WI38 (cell line): ENCODE measurements at regions not wholly inside any gene's neighbourhood (a gene's known extent, or its start where the extent isn't known, plus 50 kb on each side); places are given as distances from the start of the nearest gene placed in this dataset.

Experiments
- H3K4me3 ChIP-seq: 2 replicates; pipeline ENCODE4 v1.5.1; 2011; ENCODE audit warnings: low read depth, mild to moderate bottlenecking, control low read depth, low read length
- TF ChIP-seq, protein P1 (sequence below): IDR thresholded peaks from 2 replicates; pipeline ENCODE4 v1.5.1; 2012; ENCODE audit warnings: low read depth, mild to moderate bottlenecking, control low read depth, low read length

DNA sequence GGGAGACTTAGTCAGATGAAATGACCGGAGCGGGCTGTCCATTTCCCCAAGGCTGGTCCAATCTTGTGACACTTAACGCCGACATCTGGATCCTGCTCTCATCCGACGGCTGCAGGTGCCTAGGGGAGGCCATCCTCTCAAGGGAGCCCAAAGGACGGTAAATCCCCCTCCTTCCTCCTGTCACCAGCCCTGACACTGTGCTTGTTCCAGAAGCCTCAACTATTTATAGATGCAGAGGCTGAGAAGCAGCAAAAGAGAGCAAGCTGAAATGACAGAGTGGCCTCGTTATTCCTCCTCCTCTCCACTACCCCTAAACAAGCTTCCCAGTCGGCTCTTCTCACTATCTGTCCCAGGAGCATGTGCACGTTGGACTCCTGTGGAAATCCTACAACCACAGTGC, 533.7 kb downstream of the LIG4 start:
- no peak overlapping the region for H3K4me3 ChIP-seq
- TF ChIP-seq, protein P1, sequence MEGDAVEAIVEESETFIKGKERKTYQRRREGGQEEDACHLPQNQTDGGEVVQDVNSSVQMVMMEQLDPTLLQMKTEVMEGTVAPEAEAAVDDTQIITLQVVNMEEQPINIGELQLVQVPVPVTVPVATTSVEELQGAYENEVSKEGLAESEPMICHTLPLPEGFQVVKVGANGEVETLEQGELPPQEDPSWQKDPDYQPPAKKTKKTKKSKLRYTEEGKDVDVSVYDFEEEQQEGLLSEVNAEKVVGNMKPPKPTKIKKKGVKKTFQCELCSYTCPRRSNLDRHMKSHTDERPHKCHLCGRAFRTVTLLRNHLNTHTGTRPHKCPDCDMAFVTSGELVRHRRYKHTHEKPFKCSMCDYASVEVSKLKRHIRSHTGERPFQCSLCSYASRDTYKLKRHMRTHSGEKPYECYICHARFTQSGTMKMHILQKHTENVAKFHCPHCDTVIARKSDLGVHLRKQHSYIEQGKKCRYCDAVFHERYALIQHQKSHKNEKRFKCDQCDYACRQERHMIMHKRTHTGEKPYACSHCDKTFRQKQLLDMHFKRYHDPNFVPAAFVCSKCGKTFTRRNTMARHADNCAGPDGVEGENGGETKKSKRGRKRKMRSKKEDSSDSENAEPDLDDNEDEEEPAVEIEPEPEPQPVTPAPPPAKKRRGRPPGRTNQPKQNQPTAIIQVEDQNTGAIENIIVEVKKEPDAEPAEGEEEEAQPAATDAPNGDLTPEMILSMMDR: no peak

DNA sequence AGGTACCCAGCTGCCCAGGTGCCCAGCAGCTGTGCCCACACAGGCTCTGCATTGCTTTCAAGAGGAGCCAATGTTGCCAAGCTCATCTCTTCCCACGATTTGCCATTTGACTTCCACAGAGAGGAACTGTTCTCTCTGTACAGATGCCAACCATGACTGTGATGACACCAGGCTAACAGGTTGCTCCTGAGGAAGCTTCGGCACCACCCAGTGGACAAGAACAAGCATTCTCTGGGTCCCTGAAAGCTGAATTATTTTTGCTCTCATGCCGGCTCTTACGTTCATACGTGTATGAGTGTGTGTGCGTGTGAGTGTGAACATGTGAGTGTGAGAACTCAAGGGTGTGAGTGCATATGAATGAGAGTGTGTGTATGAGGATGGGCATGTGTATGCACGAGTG, 535.2 kb downstream of the LIG4 start:
- no peak overlapping the region for H3K4me3 ChIP-seq
- TF ChIP-seq, protein P1: no peak

GRCh38 chr13:107678075-107678689, 537.2 kb downstream of the LIG4 start:
- H3K4me3 ChIP-seq: no peak overlapping the region
- TF ChIP-seq, protein P1: peak; percentile 76

- no peak overlapping the region for H3K4me3 ChIP-seq
- TF ChIP-seq, protein P1: no peak
Measured at GRCh38 chr13:107675847-107676550, 539.3 kb downstream of the LIG4 start.

GRCh38 chr13:107669391-107669993, 545.8 kb downstream of the LIG4 start:
- H3K4me3 ChIP-seq: no peak overlapping the region
- TF ChIP-seq, protein P1: no peak

- TF ChIP-seq, protein P1: no peak
Measured at GRCh38 chr13:107665926-107666458, 549.3 kb downstream of the LIG4 start.

More at GRCh38 chr13:107665926-107666458, 549.3 kb downstream of the LIG4 start:
- H3K4me3 ChIP-seq: no peak overlapping the region
